Sigmoid colon (tissue), 3 donors: ENCODE measurements at regions not wholly inside any gene's neighbourhood (a gene's known extent, or its start where the extent isn't known, plus 50 kb on each side); places are given as distances from the start of the nearest gene placed in this dataset.

Source experiments
- POLR2A ChIP-seq, 2 donors: fragments of 450-650 bp; IDR thresholded peaks; one replicate each; pipeline ENCODE4 v1.6.1; 2016; ENCODE audit warnings: antibody characterized with exemption in 2 of 2, mild to moderate bottlenecking in 2 of 2, moderate library complexity in 2 of 2
- TF ChIP-seq, protein P1 (sequence below), 4 experiments: fragments of 450-650 bp in 3 of 4; fragments of 200-600 bp in 1 of 4; IDR thresholded peaks; one replicate each; pipeline ENCODE4 v1.5.1; 2016 to 2019; ENCODE audit warnings: antibody characterized with exemption in 4 of 4, mild to moderate bottlenecking in 3 of 4, moderate library complexity in 2 of 4

DNA sequence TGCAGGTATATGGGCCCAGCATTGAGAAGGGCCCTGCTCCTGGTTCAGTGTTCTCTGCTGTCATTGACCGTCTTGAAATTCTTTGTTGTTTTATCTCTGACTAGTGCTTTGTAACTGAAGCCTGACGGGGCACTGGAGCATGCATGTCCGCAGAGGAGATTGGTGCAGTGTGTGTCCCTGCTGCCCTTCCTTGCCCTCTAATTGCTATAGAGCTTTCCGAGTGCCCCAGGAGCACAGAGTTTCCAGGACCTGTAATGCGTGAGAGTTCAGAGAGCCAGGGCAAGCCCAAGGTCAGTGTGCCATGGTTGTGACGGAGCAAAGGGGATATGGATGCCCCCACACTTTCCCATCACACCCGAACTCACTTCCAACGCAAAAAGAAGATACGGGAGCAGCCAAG lies 174.3 kb upstream of the UBE3A start:
- no peak for TF ChIP-seq POLR2A (IDR thresholded peaks at IDR 0.05)
- TF ChIP-seq, protein P1, sequence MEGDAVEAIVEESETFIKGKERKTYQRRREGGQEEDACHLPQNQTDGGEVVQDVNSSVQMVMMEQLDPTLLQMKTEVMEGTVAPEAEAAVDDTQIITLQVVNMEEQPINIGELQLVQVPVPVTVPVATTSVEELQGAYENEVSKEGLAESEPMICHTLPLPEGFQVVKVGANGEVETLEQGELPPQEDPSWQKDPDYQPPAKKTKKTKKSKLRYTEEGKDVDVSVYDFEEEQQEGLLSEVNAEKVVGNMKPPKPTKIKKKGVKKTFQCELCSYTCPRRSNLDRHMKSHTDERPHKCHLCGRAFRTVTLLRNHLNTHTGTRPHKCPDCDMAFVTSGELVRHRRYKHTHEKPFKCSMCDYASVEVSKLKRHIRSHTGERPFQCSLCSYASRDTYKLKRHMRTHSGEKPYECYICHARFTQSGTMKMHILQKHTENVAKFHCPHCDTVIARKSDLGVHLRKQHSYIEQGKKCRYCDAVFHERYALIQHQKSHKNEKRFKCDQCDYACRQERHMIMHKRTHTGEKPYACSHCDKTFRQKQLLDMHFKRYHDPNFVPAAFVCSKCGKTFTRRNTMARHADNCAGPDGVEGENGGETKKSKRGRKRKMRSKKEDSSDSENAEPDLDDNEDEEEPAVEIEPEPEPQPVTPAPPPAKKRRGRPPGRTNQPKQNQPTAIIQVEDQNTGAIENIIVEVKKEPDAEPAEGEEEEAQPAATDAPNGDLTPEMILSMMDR (IDR thresholded peaks at IDR 0.05), result no peak
